Gastrocnemius medialis (tissue), 4 donors: ENCODE measurements at regions not wholly inside any gene's neighbourhood (a gene's known extent, or its start where the extent isn't known, plus 50 kb on each side); places are given as distances from the start of the nearest gene placed in this dataset.

Experiments
- ATAC-seq, 2 donors: fragments of 150-250 bp; one replicate each; pipeline ENCODE4 v1.9.1; 2016
- DNase-seq, 2 donors: peaks; one replicate each; pipeline ENCODE4 v3.0.0-alpha.2; 2019
- H3K27ac ChIP-seq, 4 donors: fragments of 200-600 bp; sonication (generic); 1 replicate in 1 of 4; 2 replicates in 3 of 4; pipeline ENCODE4 v1.5.1; 2016 to 2018; ENCODE audit warnings: mild to moderate bottlenecking in 2 of 4, moderate library complexity in 1 of 4
- H3K27me3 ChIP-seq, 3 donors: fragments of 200-600 bp; sonication (generic) in 2 of 3; 1 replicate in 1 of 3; 2 replicates in 2 of 3; pipeline versions ENCODE4 v1.5.1 to v1.6.0; 2016 to 2019; ENCODE audit warnings: mild to moderate bottlenecking in 1 of 3, moderate library complexity in 1 of 3
- H3K36me3 ChIP-seq, 2 donors: fragments of 200-600 bp; sonication (generic) in 1 of 2; one replicate each; pipeline ENCODE4 v1.5.1; 2017 to 2018
- H3K4me1 ChIP-seq, 2 donors: fragments of 200-600 bp; sonication (generic) in 1 of 2; one replicate each; pipeline ENCODE4 v1.5.1; 2016 to 2017; ENCODE audit warnings: mild to moderate bottlenecking in 2 of 2
- H3K4me3 ChIP-seq, 4 donors: fragments of 200-600 bp; sonication (generic) in 3 of 4; 1 replicate in 1 of 4; 2 replicates in 3 of 4; pipeline ENCODE4 v1.5.1; 2016 to 2019; ENCODE audit warnings: mild to moderate bottlenecking in 2 of 4
- H3K9me3 ChIP-seq, 3 donors: fragments of 200-600 bp; sonication (generic) in 2 of 3; 1 replicate in 1 of 3; 2 replicates in 2 of 3; pipeline ENCODE4 v1.5.1; 2016 to 2019
- CTCF ChIP-seq, 5 experiments: fragments of 450-650 bp in 3 of 5; fragments of 200-600 bp in 2 of 5; sonication (generic) in 2 of 5; IDR thresholded peaks in 4 of 5; conservative IDR thresholded peaks in 1 of 5; 1 replicate in 4 of 5; 2 replicates in 1 of 5; pipeline ENCODE4 v1.5.1; 2016 to 2019; ENCODE audit warnings: antibody characterized with exemption in 5 of 5, mild to moderate bottlenecking in 3 of 5, moderate library complexity in 3 of 5
- POLR2A ChIP-seq, 2 donors: fragments of 450-650 bp; IDR thresholded peaks; one replicate each; pipeline ENCODE4 v1.6.1; 2017; ENCODE audit warnings: antibody characterized with exemption in 2 of 2, mild to moderate bottlenecking in 2 of 2, moderate library complexity in 2 of 2
- in situ Hi-C, 4 donors: fragments of 200-750 bp; cut with MboI; loops; one replicate each; pipeline versions ENCODE4 v1.15.0 to v1.8.0; 2017; ENCODE audit warnings: low sequenced_read_pairs in 4 of 4
- intact Hi-C: fragments of 100-400 bp; cut with DNase I; formaldehyde crosslinking; loops from one replicate; pipeline ENCODE4 v1.15.1; 2023; ENCODE audit warnings: low total_unique reads

- no peaks in the 10 kb centered on the region for H3K9me3 ChIP-seq
- no peak overlapping the region for H3K4me3 ChIP-seq
- no peaks in the 10 kb centered on the region for H3K36me3 ChIP-seq
- DNase-seq (no peak), ATAC-seq (no peak)
- H3K27me3 ChIP-seq = no peaks in the 10 kb centered on the region
- no peaks in the 10 kb centered on the region for H3K4me1 ChIP-seq
- no peak overlapping the region for H3K27ac ChIP-seq
- in situ Hi-C loops (no loop called here), intact Hi-C loops (no loop called here)
- TF ChIP-seq CTCF (IDR thresholded peaks at IDR 0.05 in 4 of 5, conservative IDR thresholded peaks at IDR 0.05 in 1 of 5) = no peak
- TF ChIP-seq POLR2A (IDR thresholded peaks at IDR 0.05) = no peak
These were observed 332.5 kb upstream of the NCAM1 start for GRCh38 chr11:112628676-112629075.

GRCh38 chr11:112630496-112630895 lies 330.7 kb upstream of the NCAM1 start:
- TF ChIP-seq POLR2A (IDR thresholded peaks at IDR 0.05) = no peak
- TF ChIP-seq CTCF (IDR thresholded peaks at IDR 0.05 in 4 of 5, conservative IDR thresholded peaks at IDR 0.05 in 1 of 5) = no peak
- H3K36me3 ChIP-seq = no peaks in the 10 kb centered on the region
- H3K4me3 ChIP-seq = no peak overlapping the region
- in situ Hi-C loops = no loop called here
- ATAC-seq = no peak
- DNase-seq = no peak
- peaks cover 0 to 11% of the 10 kb centered on the region in 2 donors for H3K4me1 ChIP-seq
- no peaks in the 10 kb centered on the region for H3K9me3 ChIP-seq
- H3K27ac ChIP-seq = no peak overlapping the region
- intact Hi-C loops = no loop called here
- H3K27me3 ChIP-seq = no peaks in the 10 kb centered on the region

- TF ChIP-seq CTCF (IDR thresholded peaks at IDR 0.05 in 4 of 5, conservative IDR thresholded peaks at IDR 0.05 in 1 of 5) (no peak), POLR2A (IDR thresholded peaks at IDR 0.05) (no peak)
- in situ Hi-C loops (no loop called here), intact Hi-C loops (no loop called here)
- Histone ChIP-seq H3K4me1 (peaks cover 0 to 20% of the 10 kb centered on the region in 2 donors), H3K36me3 (no peaks in the 10 kb centered on the region), H3K9me3 (no peaks in the 10 kb centered on the region), H3K27ac (no peak overlapping the region), H3K27me3 (no peaks in the 10 kb centered on the region), H3K4me3 (no peak overlapping the region)
- DNase-seq (no peak), ATAC-seq (no peak)
These were observed 329.9 kb upstream of the NCAM1 start for GRCh38 chr11:112631333-112631732.

GRCh38 chr11:112632866-112633505 lies 328.2 kb upstream of the NCAM1 start:
- Histone ChIP-seq H3K4me1 (peaks cover 0 to 20% of the 10 kb centered on the region in 2 donors), H3K27me3 (peaks cover 0 to 8% (median 5%) of the 10 kb centered on the region in 3 donors), H3K4me3 (no peak overlapping the region), H3K27ac (no peak overlapping the region), H3K9me3 (no peaks in the 10 kb centered on the region), H3K36me3 (no peaks in the 10 kb centered on the region)
- no peak for DNase-seq
- ATAC-seq = no peak
- in situ Hi-C loops = no loop called here
- TF ChIP-seq POLR2A (IDR thresholded peaks at IDR 0.05) (no peak), CTCF (IDR thresholded peaks at IDR 0.05 in 4 of 5, conservative IDR thresholded peaks at IDR 0.05 in 1 of 5) (no peak)
- intact Hi-C loops = no loop called here

GRCh38 chr11:112634551-112634950 lies 326.7 kb upstream of the NCAM1 start:
- H3K9me3 ChIP-seq = peaks cover 0 to 10% (median 1%) of the 10 kb centered on the region in 3 donors
- no peaks in the 10 kb centered on the region for H3K36me3 ChIP-seq
- in situ Hi-C loops = no loop called here
- H3K27ac ChIP-seq = no peak overlapping the region
- H3K27me3 ChIP-seq = peaks cover 0 to 8% (median 5%) of the 10 kb centered on the region in 3 donors
- peaks cover 0 to 20% of the 10 kb centered on the region in 2 donors for H3K4me1 ChIP-seq
- ATAC-seq (no peak), DNase-seq (no peak)
- intact Hi-C loops = no loop called here
- TF ChIP-seq POLR2A (IDR thresholded peaks at IDR 0.05) = no peak
- TF ChIP-seq CTCF (IDR thresholded peaks at IDR 0.05 in 4 of 5, conservative IDR thresholded peaks at IDR 0.05 in 1 of 5) = no peak
- H3K4me3 ChIP-seq = no peak overlapping the region
